Activated naive CD4-positive, alpha-beta T cell treated with anti-CD3 and anti-CD28 coated beads for 36 hours (primary cell): ENCODE measurements at regions not wholly inside any gene's neighbourhood (a gene's known extent, or its start where the extent isn't known, plus 50 kb on each side); places are given as distances from the start of the nearest gene placed in this dataset.
"Not testable (repeated sequence)": the region's sequence is repeated elsewhere in the genome, so short reads cannot be mapped to it uniquely, and the experiment has no call there.

Experiments
- CTCF ChIA-PET: fragments of 350-600 bp; sonication (Branson Sonifier 250); formaldehyde crosslinking; loops from one replicate; lab custom pipeline; 2021; ENCODE audit warnings: antibody characterized with exemption; lab: Charles Lee
- DNase-seq: peaks from one replicate; pipeline ENCODE4 v3.0.0-alpha.2; 2020
- H3K27ac Mint-ChIP-seq: one replicate; pipeline ENCODE4 v1.8.0; 2021; ENCODE audit warnings: mild to moderate bottlenecking, mixed read lengths
- H3K27me3 Mint-ChIP-seq: one replicate; pipeline ENCODE4 v1.8.0; 2021; ENCODE audit warnings: low read depth, mixed read lengths
- H3K36me3 Mint-ChIP-seq: one replicate; pipeline ENCODE4 v1.8.0; 2021; ENCODE audit warnings: low read depth, mixed read lengths
- H3K4me1 Mint-ChIP-seq: one replicate; pipeline ENCODE4 v1.8.0; 2021; ENCODE audit warnings: low read depth, mixed read lengths
- H3K4me3 Mint-ChIP-seq: one replicate; pipeline ENCODE4 v1.8.0; 2021; ENCODE audit warnings: mild to moderate bottlenecking, moderate library complexity, mixed read lengths
- H3K9me3 Mint-ChIP-seq: one replicate; pipeline ENCODE4 v1.8.0; 2021; ENCODE audit warnings: mixed read lengths
- intact Hi-C: fragments of 100-400 bp; cut with micrococcal nuclease; formaldehyde crosslinking; loops from one replicate; pipeline ENCODE4 v1.15.1; 2023

- Mint-ChIP-seq H3K9me3 (no peaks in the 10 kb centered on the region), H3K27me3 (no peaks in the 10 kb centered on the region), H3K4me3 (no peak overlapping the region), H3K27ac (no peak overlapping the region), H3K36me3 (no peaks in the 10 kb centered on the region), H3K4me1 (peaks cover 5% of the 10 kb centered on the region)
- intact Hi-C loops = no loop called here
- CTCF ChIA-PET = no interaction called here
- DNase-seq = no peak
These were observed 159.5 kb downstream of the RPLP1 start for GRCh38 chr15:69612112-69612511.

- Mint-ChIP-seq H3K4me1 (peaks cover 5% of the 10 kb centered on the region), H3K9me3 (no peaks in the 10 kb centered on the region), H3K27ac (no peak overlapping the region), H3K27me3 (no peaks in the 10 kb centered on the region), H3K4me3 (no peak overlapping the region), H3K36me3 (no peaks in the 10 kb centered on the region)
- CTCF ChIA-PET = no interaction called here
- intact Hi-C loops = no loop called here
- DNase-seq = no peak
These were observed 160.6 kb downstream of the RPLP1 start for GRCh38 chr15:69613182-69613581.

GRCh38 chr15:69613988-69614387 lies 161.4 kb downstream of the RPLP1 start:
- Mint-ChIP-seq H3K27ac (no peak overlapping the region), H3K4me3 (no peak overlapping the region), H3K9me3 (no peaks in the 10 kb centered on the region), H3K36me3 (no peaks in the 10 kb centered on the region), H3K27me3 (no peaks in the 10 kb centered on the region), H3K4me1 (peaks cover 5% of the 10 kb centered on the region)
- CTCF ChIA-PET = no interaction called here
- DNase-seq = no peak
- intact Hi-C loops = no loop called here

DNA sequence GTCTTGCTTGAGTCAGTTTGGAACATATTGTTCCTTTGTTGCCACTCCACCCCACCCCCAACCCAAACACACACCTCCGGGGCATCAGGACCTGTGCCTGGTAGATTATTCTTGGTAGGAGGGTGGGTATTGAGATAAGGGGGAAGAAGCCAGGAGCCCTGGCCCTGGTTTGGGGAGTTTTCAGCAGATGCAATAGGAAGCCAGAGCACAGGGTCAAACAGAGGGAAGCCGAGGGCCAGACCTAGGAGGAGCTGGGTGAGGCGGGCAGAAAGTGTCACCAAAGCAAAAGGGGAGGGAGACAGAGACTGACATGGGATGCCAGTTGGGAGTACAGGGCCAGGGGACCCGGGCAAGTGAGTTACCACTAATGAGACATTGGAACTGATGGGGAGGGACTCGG lies 163.1 kb downstream of the RPLP1 start:
- no peaks in the 10 kb centered on the region for H3K27me3 Mint-ChIP-seq
- intact Hi-C loops = no loop called here
- no peaks in the 10 kb centered on the region for H3K36me3 Mint-ChIP-seq
- no peak for DNase-seq
- no peak overlapping the region for H3K27ac Mint-ChIP-seq
- H3K9me3 Mint-ChIP-seq = no peaks in the 10 kb centered on the region
- no peaks in the 10 kb centered on the region for H3K4me1 Mint-ChIP-seq
- CTCF ChIA-PET = no interaction called here
- no peak overlapping the region for H3K4me3 Mint-ChIP-seq

DNA sequence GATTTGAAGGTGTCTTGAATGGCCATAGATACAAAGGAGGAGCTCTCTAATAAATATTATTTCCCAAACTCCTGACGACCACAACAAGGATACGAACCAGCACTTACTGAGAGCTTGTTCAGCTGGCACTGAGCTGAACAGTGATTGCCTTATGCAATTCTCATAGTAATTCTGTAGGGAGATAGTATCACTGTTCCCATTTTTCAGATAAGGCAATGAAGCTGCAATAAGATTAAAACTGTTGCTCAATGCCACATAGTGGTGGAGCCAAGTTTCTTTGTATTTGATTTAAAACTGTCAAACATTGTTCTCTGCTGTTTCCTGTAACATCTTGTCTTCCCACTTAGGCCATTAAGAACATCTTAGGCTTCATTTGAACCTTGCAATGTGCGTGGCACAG lies 163.9 kb downstream of the RPLP1 start:
- Mint-ChIP-seq H3K36me3 (no peaks in the 10 kb centered on the region), H3K27ac (no peak overlapping the region), H3K4me3 (no peak overlapping the region), H3K27me3 (no peaks in the 10 kb centered on the region), H3K4me1 (no peaks in the 10 kb centered on the region), H3K9me3 (no peaks in the 10 kb centered on the region)
- DNase-seq = no peak
- intact Hi-C loops = no loop called here
- CTCF ChIA-PET = interaction anchor here (0.7 kb wide), 1 partner anchor 1357 kb away, joined by 3 read pairs; no protein-coding TSS in a partner anchor

DNA sequence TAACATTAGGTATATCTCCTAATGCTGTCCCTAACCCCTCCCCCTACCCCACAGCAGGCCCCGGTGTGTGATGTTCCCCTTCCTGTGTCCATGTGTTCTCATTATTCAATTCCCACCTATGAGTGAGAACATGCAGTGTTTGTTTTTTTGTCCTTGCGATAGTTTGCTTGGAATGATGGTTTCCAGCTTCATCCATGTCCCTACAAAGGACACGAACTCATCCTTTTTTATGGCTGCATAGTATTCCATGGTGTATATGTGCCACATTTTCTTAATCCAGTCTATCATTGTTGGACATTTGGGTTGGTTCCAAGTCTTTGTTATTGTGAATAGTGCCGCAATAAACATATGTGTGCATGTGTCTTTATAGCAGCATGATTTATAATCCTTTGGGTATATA lies 164.5 kb downstream of the RPLP1 start:
- H3K27me3 Mint-ChIP-seq, H3K36me3 Mint-ChIP-seq, H3K4me3 Mint-ChIP-seq, DNase-seq, H3K9me3 Mint-ChIP-seq, intact Hi-C loops, H3K27ac Mint-ChIP-seq, H3K4me1 Mint-ChIP-seq, CTCF ChIA-PET: not testable (repeated sequence)

GRCh38 chr15:69623392-69624154 lies 171.0 kb downstream of the RPLP1 start:
- intact Hi-C loops = no loop called here
- CTCF ChIA-PET = no interaction called here
- H3K36me3 Mint-ChIP-seq = no peaks in the 10 kb centered on the region
- no peak overlapping the region for H3K4me3 Mint-ChIP-seq
- H3K9me3 Mint-ChIP-seq = no peaks in the 10 kb centered on the region
- peaks cover 6% of the 10 kb centered on the region for H3K4me1 Mint-ChIP-seq
- H3K27me3 Mint-ChIP-seq = no peaks in the 10 kb centered on the region
- DNase-seq = no peak
- no peak overlapping the region for H3K27ac Mint-ChIP-seq

- intact Hi-C loops = no loop called here
- Mint-ChIP-seq H3K36me3 (no peaks in the 10 kb centered on the region), H3K4me1 (peaks cover 6% of the 10 kb centered on the region), H3K27ac (no peak overlapping the region), H3K4me3 (no peak overlapping the region), H3K27me3 (no peaks in the 10 kb centered on the region), H3K9me3 (no peaks in the 10 kb centered on the region)
- CTCF ChIA-PET = no interaction called here
- no peak for DNase-seq
These were observed 171.5 kb downstream of the RPLP1 start for GRCh38 chr15:69624155-69624520.

DNA sequence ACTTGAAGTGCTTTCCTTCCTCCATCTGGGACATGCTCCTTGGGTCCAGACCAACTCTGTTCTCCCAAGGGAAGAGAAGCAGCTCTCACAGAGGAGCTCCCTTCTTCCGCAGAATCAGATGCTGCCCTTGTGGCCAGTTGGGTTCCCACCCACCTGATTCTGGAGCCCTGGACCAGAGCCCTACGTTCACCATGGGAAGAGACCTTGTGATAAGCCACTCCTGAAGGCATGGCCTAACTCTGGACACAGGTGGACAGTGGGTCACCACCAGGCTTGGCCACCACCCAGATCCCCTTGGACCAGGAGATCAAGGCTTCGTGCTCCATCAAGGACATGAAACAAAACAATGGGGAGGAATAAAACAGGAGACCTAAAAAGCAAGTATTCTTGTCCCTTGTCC lies 172.2 kb downstream of the RPLP1 start:
- Mint-ChIP-seq H3K36me3 (no peaks in the 10 kb centered on the region), H3K27ac (no peak overlapping the region), H3K27me3 (no peaks in the 10 kb centered on the region), H3K9me3 (no peaks in the 10 kb centered on the region), H3K4me3 (no peak overlapping the region), H3K4me1 (peaks cover 7% of the 10 kb centered on the region)
- no peak for DNase-seq
- CTCF ChIA-PET = no interaction called here
- intact Hi-C loops = no loop called here

DNA sequence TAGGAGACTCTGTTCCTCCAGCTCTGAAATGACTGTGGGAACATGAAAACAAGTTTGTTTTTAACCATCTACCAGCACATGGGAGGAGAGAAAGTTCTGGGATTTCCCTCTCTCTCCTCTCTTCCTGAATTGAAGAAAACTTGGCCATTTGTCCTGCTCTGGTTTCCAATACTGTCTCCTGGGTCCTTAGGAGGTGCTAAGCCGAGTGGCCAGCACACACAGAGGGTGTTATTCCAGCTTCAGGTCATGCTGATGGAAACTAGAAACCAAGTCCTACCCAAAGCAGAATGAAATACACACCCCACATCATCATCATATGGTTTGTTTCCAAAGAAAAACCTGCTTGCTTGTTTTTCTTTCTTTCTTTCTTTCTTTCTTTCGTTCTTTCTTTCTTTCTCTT lies 172.7 kb downstream of the RPLP1 start:
- Mint-ChIP-seq H3K4me1 (peaks cover 7% of the 10 kb centered on the region), H3K36me3 (no peaks in the 10 kb centered on the region), H3K27me3 (no peaks in the 10 kb centered on the region), H3K27ac (no peak overlapping the region), H3K9me3 (no peaks in the 10 kb centered on the region), H3K4me3 (no peak overlapping the region)
- intact Hi-C loops = no loop called here
- CTCF ChIA-PET = no interaction called here
- no peak for DNase-seq

DNA sequence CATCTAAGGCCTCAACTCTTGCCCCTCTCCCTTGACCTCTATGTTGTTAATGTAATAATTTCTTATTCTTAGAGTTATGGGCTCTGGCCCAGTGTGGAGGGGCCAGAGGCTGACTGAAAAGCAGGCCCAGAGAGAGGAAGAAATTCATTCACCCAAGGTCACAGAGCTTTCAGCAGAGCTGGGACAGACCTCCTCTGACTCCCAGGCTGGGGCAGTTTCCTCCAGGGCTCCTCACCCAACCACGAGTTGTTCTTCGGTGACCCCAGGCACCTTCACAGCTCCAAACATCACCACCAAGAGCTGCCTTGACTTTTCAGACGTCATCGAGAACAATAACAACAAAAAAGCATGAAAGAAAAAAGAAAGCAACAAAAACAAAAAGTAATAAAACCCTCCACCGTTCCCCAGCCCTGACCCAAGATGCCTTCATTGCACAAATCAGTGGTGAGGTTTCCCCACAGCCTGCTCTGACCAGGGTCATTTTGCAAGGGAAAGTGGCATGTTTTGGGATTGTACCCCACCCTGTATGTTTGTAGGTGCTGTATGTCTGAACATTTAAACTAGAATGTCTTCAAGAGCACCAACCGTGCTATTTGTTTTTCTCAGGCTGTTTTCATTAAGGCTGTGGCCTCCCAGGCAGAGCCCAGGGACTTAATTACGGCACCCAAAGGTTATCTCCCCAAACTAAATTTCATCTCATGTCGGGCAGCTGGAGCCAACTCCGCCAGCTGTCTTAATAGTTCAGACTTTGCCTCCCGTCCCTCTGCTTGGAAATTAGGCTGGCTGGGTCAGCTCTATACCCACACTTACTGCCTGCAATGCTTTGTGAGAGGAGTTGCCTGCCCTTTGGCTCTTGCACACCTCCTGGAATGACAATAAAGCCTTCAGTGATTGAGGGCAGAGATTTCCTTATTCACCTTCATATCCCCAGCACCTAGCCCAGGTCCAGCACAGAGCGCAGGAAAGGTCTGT lies 173.8 kb downstream of the RPLP1 start:
- intact Hi-C loops = no loop called here
- no peaks in the 10 kb centered on the region for H3K9me3 Mint-ChIP-seq
- CTCF ChIA-PET = no interaction called here

DNA sequence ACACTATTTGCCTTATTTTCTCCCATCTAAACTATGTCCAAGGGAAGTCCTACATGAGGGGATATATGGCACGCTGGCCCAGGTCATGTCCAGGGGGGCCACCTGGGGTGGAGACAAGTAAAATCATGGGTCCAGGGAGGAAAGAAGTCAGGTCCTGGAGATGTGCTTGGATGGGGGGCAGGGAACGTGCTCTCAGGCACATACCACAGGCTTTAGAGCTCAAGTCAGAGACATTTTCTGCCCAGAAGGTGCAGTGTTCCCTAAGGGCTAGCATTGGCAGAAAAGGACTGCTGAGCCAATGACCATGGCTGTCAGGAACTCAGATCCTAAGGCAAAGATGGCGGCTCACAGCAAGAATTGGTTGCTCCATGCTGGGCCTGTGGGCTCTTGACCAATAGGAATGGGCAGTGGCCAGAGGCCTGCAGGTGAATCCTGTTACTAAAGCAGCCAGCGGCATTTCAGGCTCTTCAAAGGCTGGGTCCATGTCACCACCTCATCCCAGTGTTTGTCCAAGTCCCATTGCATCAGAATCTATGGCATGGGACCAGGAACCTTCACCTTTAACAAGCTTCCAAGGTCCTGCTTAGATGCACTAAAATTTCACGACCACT lies 175.0 kb downstream of the RPLP1 start:
- intact Hi-C loops = no loop called here
- Mint-ChIP-seq H3K4me1 (peaks cover 7% of the 10 kb centered on the region), H3K27ac (no peak overlapping the region), H3K9me3 (no peaks in the 10 kb centered on the region), H3K4me3 (no peak overlapping the region), H3K36me3 (no peaks in the 10 kb centered on the region), H3K27me3 (peaks cover 6% of the 10 kb centered on the region)
- no peak for DNase-seq
- CTCF ChIA-PET = no interaction called here

More for the DNA sequence above, 173.8 kb downstream of the RPLP1 start:
- Mint-ChIP-seq H3K36me3 (no peaks in the 10 kb centered on the region), H3K27ac (no peak overlapping the region), H3K27me3 (peaks cover 6% of the 10 kb centered on the region), H3K4me1 (peaks cover 7% of the 10 kb centered on the region), H3K4me3 (no peak overlapping the region)
- DNase-seq = no peak
